GM19035 (cell line): ENCODE measurements at regions not wholly inside any gene's neighbourhood (a gene's known extent, or its start where the extent isn't known, plus 50 kb on each side); places are given as distances from the start of the nearest gene placed in this dataset.
"Not testable (repeated sequence)": the region's sequence is repeated elsewhere in the genome, so short reads cannot be mapped to it uniquely, and the experiment has no call there.

Experiments used
- ATAC-seq: cut with Tn5 transposase; IDR thresholded peaks from one replicate; pipeline ENCODE4 v1.9.1; 2021; ENCODE audit not compliant: unreplicated experiment

GRCh38 chr12:61161961-61162360 lies 1098.2 kb upstream of the USP15 start:
- no peak for ATAC-seq

- no peak for ATAC-seq
Observed at GRCh38 chr12:61188801-61189595, 1071.2 kb upstream of the USP15 start.

GRCh38 chr12:61213646-61214045 lies 1046.6 kb upstream of the USP15 start:
- ATAC-seq: no peak

- ATAC-seq: no peak
Observed at GRCh38 chr12:61220337-61220736, 1039.9 kb upstream of the USP15 start.

GRCh38 chr12:61232040-61232439 lies 1028.2 kb upstream of the USP15 start:
- no peak for ATAC-seq

GRCh38 chr12:61250303-61250702 lies 1009.9 kb upstream of the USP15 start:
- no peak for ATAC-seq

GRCh38 chr12:61251076-61251475 lies 1009.1 kb upstream of the USP15 start:
- no peak for ATAC-seq

GRCh38 chr12:61254225-61254624 lies 1006.0 kb upstream of the USP15 start:
- no peak for ATAC-seq

- not testable (repeated sequence) for ATAC-seq
Observed at GRCh38 chr12:61264294-61264693, 995.9 kb upstream of the USP15 start.

- ATAC-seq: no peak
Observed at GRCh38 chr12:61267474-61267873, 992.7 kb upstream of the USP15 start.

- no peak for ATAC-seq
Observed at GRCh38 chr12:61272441-61272840, 987.8 kb upstream of the USP15 start.

- no peak for ATAC-seq
Observed at GRCh38 chr12:61282790-61283575, 977.2 kb upstream of the USP15 start.

GRCh38 chr12:61290473-61290872 lies 969.7 kb upstream of the USP15 start:
- no peak for ATAC-seq

GRCh38 chr12:61291647-61292046 lies 968.6 kb upstream of the USP15 start:
- no peak for ATAC-seq

- ATAC-seq: not testable (repeated sequence)
Observed at GRCh38 chr12:61294011-61294410, 966.2 kb upstream of the USP15 start.

- no peak for ATAC-seq
Observed at GRCh38 chr12:61301817-61302216, 958.4 kb upstream of the USP15 start.

- no peak for ATAC-seq
Observed at GRCh38 chr12:61302282-61302681, 957.9 kb upstream of the USP15 start.

GRCh38 chr12:61308220-61308619 lies 952.0 kb upstream of the USP15 start:
- ATAC-seq: no peak

- no peak for ATAC-seq
Observed at GRCh38 chr12:61311413-61311812, 948.8 kb upstream of the USP15 start.

- ATAC-seq: no peak
Observed at GRCh38 chr12:61348871-61349270, 911.3 kb upstream of the USP15 start.

- ATAC-seq: no peak
Observed at GRCh38 chr12:61355105-61355504, 905.1 kb upstream of the USP15 start.

- ATAC-seq: no peak
Observed at GRCh38 chr12:61356485-61356884, 903.7 kb upstream of the USP15 start.
